ENCODE measurements at regions not wholly inside any gene's neighbourhood (a gene's known extent, or its start where the extent isn't known, plus 50 kb on each side); places are given as distances from the start of the nearest gene placed in this dataset.
"Not testable (repeated sequence)": the region's sequence is repeated elsewhere in the genome, so short reads cannot be mapped to it uniquely, and the experiment has no call there.

GRCh38 chr16:21334188-21335146 is 56.4 kb upstream of the CRYM start:
- TF ChIP-seq CTCF (IDR thresholded peaks at IDR 0.05; ENCODE audit: poor library complexity); EZH2 (IDR thresholded peaks at IDR 0.05; ENCODE audit: borderline replicate concordance); EZH2phosphoT487 (IDR thresholded peaks at IDR 0.05; ENCODE audit: low read depth, severe bottlenecking, unreplicated experiment): not testable (repeated sequence)

All from hepatocyte (in vitro differentiated cells).